Ovary (tissue), 7 donors: ENCODE measurements at regions not wholly inside any gene's neighbourhood (a gene's known extent, or its start where the extent isn't known, plus 50 kb on each side); places are given as distances from the start of the nearest gene placed in this dataset.

Experiments
- DNase-seq, 5 donors: peaks; one replicate each; pipeline ENCODE4 v3.0.0-alpha.2; 2019 to 2020
- H3K27ac ChIP-seq, 2 donors: fragments of 200-600 bp; one replicate each; pipeline versions ENCODE4 v1.5.1 to v1.8.0; 2019 to 2022
- H3K27me3 ChIP-seq: fragments of 200-600 bp; one replicate; pipeline ENCODE4 v1.8.0; 2022
- H3K36me3 ChIP-seq: fragments of 200-600 bp; sonication (generic); one replicate; pipeline ENCODE4 v1.5.1; 2019
- H3K4me1 ChIP-seq: one replicate; pipeline ENCODE4 v1.8.1; 2013; ENCODE audit warnings: mild to moderate bottlenecking, moderate library complexity; ENCODE audit not compliant: insufficient read depth
- H3K4me3 ChIP-seq: fragments of 200-600 bp; sonication (generic); one replicate; pipeline ENCODE4 v1.5.1; 2017
- H3K9me3 ChIP-seq, 2 donors: fragments of 200-600 bp in 1 of 2; sonication (generic) in 1 of 2; one replicate each; pipeline versions ENCODE4 v1.5.1 to v1.8.1; 2013 to 2019; ENCODE audit warnings: mild to moderate bottlenecking in 1 of 2, moderate library complexity in 1 of 2
- CTCF ChIP-seq, 3 donors: fragments of 450-650 bp in 2 of 3; fragments of 200-600 bp in 1 of 3; IDR thresholded peaks; one replicate each; pipeline versions ENCODE4 v1.5.1 to v1.8.0; 2016 to 2022; ENCODE audit warnings: antibody characterized with exemption in 3 of 3, mild to moderate bottlenecking in 1 of 3
- EP300 ChIP-seq: sonication (generic); formaldehyde crosslinking; IDR thresholded peaks from one replicate; pipeline ENCODE4 v1.6.1; 2017; ENCODE audit warnings: antibody characterized with exemption
- POLR2A ChIP-seq: fragments of 450-650 bp; IDR thresholded peaks from one replicate; pipeline ENCODE4 v1.6.1; 2017; ENCODE audit warnings: antibody characterized with exemption, mild to moderate bottlenecking, moderate library complexity
- WGBS, 3 donors: extraction: QIAGEN DNeasy Blood & Tissue Kit in 1 of 3; methylation state at CpG; one replicate each; pipeline versions ENCODE4 v1.1.5 to v1.1.7; 2013 to 2017; 5-methylcytosine and 5-hydroxymethylcytosine counted together
- intact Hi-C, 4 donors: fragments of 100-400 bp; cut with DNase I; formaldehyde crosslinking; loops; one replicate each; pipeline versions ENCODE4 v1.11.0 to v1.15.1; 2022 to 2023
- donor health status: DM: no; HTN: no; CAD: no; lungs with moderate emphysema.
- donor health status: DM: no; HTN: no; CAD: no.
- donor health status: Bipolar disorder and iron deficiency.
- donor health status: DM: no; HTN: no; CAD: no.
- donor health status: DM: yes; HTN: yes; CAD: no.

- Histone ChIP-seq H3K4me1 (no peaks in the 10 kb centered on the region), H3K27ac (no peak overlapping the region), H3K9me3 (no peaks in the 10 kb centered on the region), H3K4me3 (no peak overlapping the region), H3K36me3 (no peaks in the 10 kb centered on the region), H3K27me3 (no peaks in the 10 kb centered on the region)
- intact Hi-C loops: no loop called here
- DNase-seq: no peak
- WGBS, 3 donors: 44 to 56% (median 47%) methylated on average over 5 of the region's 5 CpGs
- no peak for TF ChIP-seq CTCF (IDR thresholded peaks at IDR 0.05)
- TF ChIP-seq POLR2A: no peak
- TF ChIP-seq EP300: no peak
Observed at GRCh38 chr11:115941044-115941443, 436.8 kb upstream of the CADM1 start.

GRCh38 chr11:115939731-115940421, 435.7 kb upstream of the CADM1 start:
- TF ChIP-seq POLR2A: no peak
- no peak for TF ChIP-seq CTCF (IDR thresholded peaks at IDR 0.05)
- TF ChIP-seq EP300: no peak
- no peaks in the 10 kb centered on the region for H3K9me3 ChIP-seq
- no peaks in the 10 kb centered on the region for H3K27me3 ChIP-seq
- WGBS, 3 donors: 88 to 92% (median 91%) methylated on average over 7 of the region's 7 CpGs
- H3K27ac ChIP-seq: no peak overlapping the region
- no peak for DNase-seq
- no peak overlapping the region for H3K4me3 ChIP-seq
- H3K36me3 ChIP-seq: no peaks in the 10 kb centered on the region
- intact Hi-C loops: no loop called here
- no peaks in the 10 kb centered on the region for H3K4me1 ChIP-seq

GRCh38 chr11:115939104-115939730, 435.0 kb upstream of the CADM1 start:
- Histone ChIP-seq H3K9me3 (no peaks in the 10 kb centered on the region), H3K27me3 (no peaks in the 10 kb centered on the region), H3K4me1 (no peaks in the 10 kb centered on the region), H3K4me3 (no peak overlapping the region), H3K36me3 (no peaks in the 10 kb centered on the region), H3K27ac (no peak overlapping the region)
- 18 to 33% (median 28%) methylated on average over 6 of the region's 6 CpGs for WGBS, 3 donors
- intact Hi-C loops: no loop called here
- TF ChIP-seq EP300: no peak
- no peak for TF ChIP-seq POLR2A
- TF ChIP-seq CTCF (IDR thresholded peaks at IDR 0.05): no peak
- DNase-seq: no peak

- H3K4me1 ChIP-seq: no peaks in the 10 kb centered on the region
- 89 to 93% (median 90%) methylated on average over 4 of the region's 4 CpGs for WGBS, 3 donors
- no peaks in the 10 kb centered on the region for H3K36me3 ChIP-seq
- H3K27me3 ChIP-seq: no peaks in the 10 kb centered on the region
- intact Hi-C loops: no loop called here
- DNase-seq: no peak
- no peak overlapping the region for H3K27ac ChIP-seq
- H3K9me3 ChIP-seq: no peaks in the 10 kb centered on the region
- no peak for TF ChIP-seq POLR2A
- no peak for TF ChIP-seq CTCF (IDR thresholded peaks at IDR 0.05)
- no peak for TF ChIP-seq EP300
- no peak overlapping the region for H3K4me3 ChIP-seq
Observed at GRCh38 chr11:115933564-115933963, 429.3 kb upstream of the CADM1 start.
